HEK293 (cell line): ENCODE measurements at regions not wholly inside any gene's neighbourhood (a gene's known extent, or its start where the extent isn't known, plus 50 kb on each side); places are given as distances from the start of the nearest gene placed in this dataset.

Experiments
- CTCF ChIA-PET: fragments of 350-600 bp; formaldehyde crosslinking; extraction: SDS; loops from one replicate; lab custom pipeline; 2021; ENCODE audit warnings: antibody characterized with exemption; lab: Yijun Ruan, JAX
- POLR2A ChIA-PET: fragments of 300-600 bp; formaldehyde crosslinking; extraction: SDS; loops from one replicate; lab custom pipeline; 2020; ENCODE audit warnings: antibody characterized with exemption, inconsistent platforms; lab: Yijun Ruan, JAX
- H3K27ac ChIP-seq: fragments of 200-500 bp; sonication (Bioruptor generic); 2 replicates; pipeline ENCODE4 v1.5.1; 2014; ENCODE audit warnings: low read depth, low read length, control low read depth, inconsistent platforms; ENCODE audit errors: extremely low read depth
- H3K36me3 ChIP-seq, 2 experiments: fragments of 200-500 bp in 1 of 2; sonication (Bioruptor generic) in 1 of 2; 1 replicate in 1 of 2; 2 replicates in 1 of 2; pipeline ENCODE4 v1.5.1; 2014 to 2017; ENCODE audit warnings: inconsistent platforms in 2 of 2, low read length in 2 of 2; ENCODE audit not compliant: control insufficient read depth in 2 of 2, insufficient read depth in 1 of 2
- H3K4me1 ChIP-seq: fragments of 200-500 bp; sonication (Bioruptor generic); 2 replicates; pipeline ENCODE4 v1.5.1; 2014; ENCODE audit warnings: mild to moderate bottlenecking, low read length, inconsistent platforms; ENCODE audit not compliant: control insufficient read depth, insufficient read depth
- H3K4me3 ChIP-seq: 2 replicates; pipeline ENCODE4 v1.5.1; 2011; ENCODE audit warnings: low read depth, mild to moderate bottlenecking, control low read depth, low read length, moderate library complexity
- H3K9me3 ChIP-seq: fragments of 200-500 bp; sonication (Bioruptor generic); 2 replicates; pipeline ENCODE4 v1.5.1; 2014; ENCODE audit warnings: low read depth, low read length, inconsistent platforms; ENCODE audit not compliant: control insufficient read depth, insufficient read depth
- EGR2 ChIP-seq: fragments of 450-650 bp; formaldehyde crosslinking; IDR thresholded peaks from 2 replicates; pipeline ENCODE4 v1.5.1; 2016; ENCODE audit warnings: low read depth, missing biosample characterization, missing genetic modification characterization
- HOXA7 ChIP-seq: sonication (generic); formaldehyde crosslinking; IDR thresholded peaks from 2 replicates; pipeline ENCODE4 v1.8.1; 2022; ENCODE audit warnings: missing genetic modification reagents, borderline replicate concordance
- MEIS1 ChIP-seq: sonication (generic); formaldehyde crosslinking; IDR thresholded peaks from 2 replicates; pipeline ENCODE4 v1.8.1; 2022; ENCODE audit warnings: missing genetic modification reagents, mild to moderate bottlenecking, borderline replicate concordance
- OSR2 ChIP-seq: fragments of 450-650 bp; formaldehyde crosslinking; IDR thresholded peaks from 2 replicates; pipeline ENCODE4 v1.5.1; 2016; ENCODE audit warnings: missing biosample characterization, missing genetic modification characterization
- OVOL3 ChIP-seq: fragments of 450-650 bp; formaldehyde crosslinking; IDR thresholded peaks from 2 replicates; pipeline ENCODE4 v1.5.1; 2016; ENCODE audit warnings: missing biosample characterization, missing genetic modification characterization
- RBAK ChIP-seq: fragments of 450-650 bp; formaldehyde crosslinking; IDR thresholded peaks from 2 replicates; pipeline ENCODE4 v1.5.1; 2016; ENCODE audit warnings: missing biosample characterization, missing genetic modification characterization
- SALL2 ChIP-seq: fragments of 450-650 bp; formaldehyde crosslinking; IDR thresholded peaks from 2 replicates; pipeline ENCODE4 v1.5.0; 2017; ENCODE audit warnings: missing biosample characterization, mild to moderate bottlenecking, missing genetic modification characterization, borderline replicate concordance
- ZEB2 ChIP-seq: fragments of 450-650 bp; formaldehyde crosslinking; IDR thresholded peaks from 2 replicates; pipeline ENCODE4 v1.5.1; 2016; ENCODE audit warnings: missing biosample characterization, missing genetic modification characterization
- ZNF292 ChIP-seq: fragments of 450-650 bp; formaldehyde crosslinking; IDR thresholded peaks from 2 replicates; pipeline ENCODE4 v1.5.1; 2016; ENCODE audit warnings: low read depth, missing biosample characterization, missing genetic modification characterization, borderline replicate concordance
- ZNF521 ChIP-seq: fragments of 450-650 bp; formaldehyde crosslinking; IDR thresholded peaks from 2 replicates; pipeline ENCODE4 v1.5.1; 2017; ENCODE audit warnings: missing biosample characterization, mild to moderate bottlenecking, missing genetic modification characterization
- ZNF658 ChIP-seq: fragments of 450-650 bp; formaldehyde crosslinking; IDR thresholded peaks from 2 replicates; pipeline ENCODE4; 2016; ENCODE audit warnings: missing biosample characterization, missing genetic modification characterization
- ZNF837 ChIP-seq: fragments of 450-650 bp; formaldehyde crosslinking; IDR thresholded peaks from 2 replicates; pipeline ENCODE4 v1.5.1; 2016; ENCODE audit warnings: missing biosample characterization, missing genetic modification characterization
- ZNF843 ChIP-seq: fragments of 450-650 bp; formaldehyde crosslinking; IDR thresholded peaks from 2 replicates; pipeline ENCODE4 v1.5.1; 2016; ENCODE audit warnings: missing biosample characterization, missing genetic modification characterization
- ZSCAN16 ChIP-seq: fragments of 450-650 bp; formaldehyde crosslinking; IDR thresholded peaks from 2 replicates; pipeline ENCODE4 v1.5.1; 2016; ENCODE audit warnings: missing biosample characterization, missing genetic modification characterization
- TF ChIP-seq, protein P1 (sequence below): fragments of 450-650 bp; IDR thresholded peaks from 2 replicates; pipeline ENCODE4 v1.5.1; 2018; ENCODE audit warnings: missing biosample characterization, missing genetic modification characterization
- TF ChIP-seq, protein P2 (sequence below): fragments of 450-650 bp; formaldehyde crosslinking; IDR thresholded peaks from 2 replicates; pipeline ENCODE4 v1.5.1; 2016; ENCODE audit warnings: missing biosample characterization, missing genetic modification characterization
- TF ChIP-seq, protein P3 (sequence below): fragments of 450-650 bp; formaldehyde crosslinking; IDR thresholded peaks from 2 replicates; pipeline ENCODE4 v1.5.1; 2016; ENCODE audit warnings: missing biosample characterization, missing genetic modification characterization
- TF ChIP-seq, protein P4 (sequence below): fragments of 450-650 bp; formaldehyde crosslinking; IDR thresholded peaks from 2 replicates; pipeline ENCODE4 v1.5.1; 2016; ENCODE audit warnings: missing biosample characterization, missing genetic modification characterization
- TF ChIP-seq, protein P5 (sequence below): fragments of 450-650 bp; formaldehyde crosslinking; conservative IDR thresholded peaks from 2 replicates; pipeline ENCODE4 v1.5.1; 2016; ENCODE audit warnings: low read depth, missing biosample characterization, missing genetic modification characterization

DNA sequence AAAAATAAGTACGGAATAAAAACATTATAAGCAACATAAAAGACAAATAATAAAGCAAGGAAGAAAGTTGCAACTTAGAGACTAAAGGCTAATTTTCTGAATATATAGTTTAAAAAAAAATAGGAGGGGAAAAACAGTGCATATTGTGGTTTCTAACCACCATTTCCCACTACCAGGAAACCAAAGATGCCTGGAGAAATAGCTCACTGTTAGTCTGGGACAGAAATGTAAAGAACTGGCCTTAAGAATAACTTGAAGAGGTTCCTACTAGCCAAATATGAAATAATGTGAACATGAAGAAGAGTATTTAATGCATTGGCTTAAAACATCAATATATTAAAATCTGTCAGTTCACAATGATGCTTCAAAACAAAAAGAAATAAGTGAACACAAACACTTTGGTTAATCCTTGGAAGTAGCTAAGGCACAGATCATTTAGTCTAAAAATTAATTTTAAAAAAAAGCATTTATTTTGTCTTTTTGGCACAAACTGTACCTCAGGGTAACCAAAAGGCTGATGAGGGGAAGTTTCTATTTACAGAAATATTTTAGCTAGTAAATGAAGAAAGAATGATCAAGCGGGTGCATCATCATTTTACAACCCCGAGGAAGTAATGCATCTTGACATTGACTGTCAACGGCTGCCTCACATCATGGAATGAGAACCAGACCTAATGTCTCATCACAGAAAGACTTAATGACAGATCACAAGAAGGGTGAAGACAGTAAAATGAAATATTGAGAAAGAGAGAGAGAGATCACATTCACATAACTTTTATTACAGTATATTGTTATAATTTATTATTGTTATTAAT lies 297.2 kb upstream of the LDB2 start:
- no peak overlapping the region for H3K4me3 ChIP-seq
- H3K4me1 ChIP-seq, result no peaks in the 10 kb centered on the region
- ChIA-PET CTCF (no interaction called here), POLR2A (no interaction called here)
- H3K36me3 ChIP-seq, result no peaks in the 10 kb centered on the region
- TF ChIP-seq SALL2 (no peak), HOXA7 (no peak), ZNF292 (tag by site-specific recombination) (no peak), ZSCAN16 (tag by site-specific recombination) (no peak), ZEB2 (tag by site-specific recombination) (no peak), ZNF658 (tag by site-specific recombination) (no peak), ZNF837 (tag by site-specific recombination) (no peak), EGR2 (tag by site-specific recombination) (no peak), MEIS1 (no peak), OVOL3 (tag by site-specific recombination) (no peak), OSR2 (tag by site-specific recombination) (no peak), ZNF843 (tag by site-specific recombination) (no peak)
- TF ChIP-seq, protein P1, sequence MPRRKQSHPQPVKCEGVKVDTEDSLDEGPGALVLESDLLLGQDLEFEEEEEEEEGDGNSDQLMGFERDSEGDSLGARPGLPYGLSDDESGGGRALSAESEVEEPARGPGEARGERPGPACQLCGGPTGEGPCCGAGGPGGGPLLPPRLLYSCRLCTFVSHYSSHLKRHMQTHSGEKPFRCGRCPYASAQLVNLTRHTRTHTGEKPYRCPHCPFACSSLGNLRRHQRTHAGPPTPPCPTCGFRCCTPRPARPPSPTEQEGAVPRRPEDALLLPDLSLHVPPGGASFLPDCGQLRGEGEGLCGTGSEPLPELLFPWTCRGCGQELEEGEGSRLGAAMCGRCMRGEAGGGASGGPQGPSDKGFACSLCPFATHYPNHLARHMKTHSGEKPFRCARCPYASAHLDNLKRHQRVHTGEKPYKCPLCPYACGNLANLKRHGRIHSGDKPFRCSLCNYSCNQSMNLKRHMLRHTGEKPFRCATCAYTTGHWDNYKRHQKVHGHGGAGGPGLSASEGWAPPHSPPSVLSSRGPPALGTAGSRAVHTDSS (tag by site-specific recombination), result no peak
- TF ChIP-seq, protein P2, sequence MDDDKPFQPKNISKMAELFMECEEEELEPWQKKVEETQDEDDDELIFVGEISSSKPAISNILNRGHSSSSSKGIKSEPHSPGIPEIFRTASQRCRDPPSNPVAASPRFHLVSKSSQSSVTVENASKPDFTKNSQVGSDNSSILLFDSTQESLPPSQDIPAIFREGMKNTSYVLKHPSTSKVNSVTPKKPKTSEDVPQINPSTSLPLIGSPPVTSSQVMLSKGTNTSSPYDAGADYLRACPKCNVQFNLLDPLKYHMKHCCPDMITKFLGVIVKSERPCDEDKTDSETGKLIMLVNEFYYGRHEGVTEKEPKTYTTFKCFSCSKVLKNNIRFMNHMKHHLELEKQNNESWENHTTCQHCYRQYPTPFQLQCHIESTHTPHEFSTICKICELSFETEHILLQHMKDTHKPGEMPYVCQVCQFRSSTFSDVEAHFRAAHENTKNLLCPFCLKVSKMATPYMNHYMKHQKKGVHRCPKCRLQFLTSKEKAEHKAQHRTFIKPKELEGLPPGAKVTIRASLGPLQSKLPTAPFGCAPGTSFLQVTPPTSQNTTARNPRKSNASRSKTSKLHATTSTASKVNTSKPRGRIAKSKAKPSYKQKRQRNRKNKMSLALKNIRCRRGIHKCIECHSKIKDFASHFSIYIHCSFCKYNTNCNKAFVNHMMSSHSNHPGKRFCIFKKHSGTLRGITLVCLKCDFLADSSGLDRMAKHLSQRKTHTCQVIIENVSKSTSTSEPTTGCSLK (tag by site-specific recombination), result no peak
- TF ChIP-seq, protein P3, sequence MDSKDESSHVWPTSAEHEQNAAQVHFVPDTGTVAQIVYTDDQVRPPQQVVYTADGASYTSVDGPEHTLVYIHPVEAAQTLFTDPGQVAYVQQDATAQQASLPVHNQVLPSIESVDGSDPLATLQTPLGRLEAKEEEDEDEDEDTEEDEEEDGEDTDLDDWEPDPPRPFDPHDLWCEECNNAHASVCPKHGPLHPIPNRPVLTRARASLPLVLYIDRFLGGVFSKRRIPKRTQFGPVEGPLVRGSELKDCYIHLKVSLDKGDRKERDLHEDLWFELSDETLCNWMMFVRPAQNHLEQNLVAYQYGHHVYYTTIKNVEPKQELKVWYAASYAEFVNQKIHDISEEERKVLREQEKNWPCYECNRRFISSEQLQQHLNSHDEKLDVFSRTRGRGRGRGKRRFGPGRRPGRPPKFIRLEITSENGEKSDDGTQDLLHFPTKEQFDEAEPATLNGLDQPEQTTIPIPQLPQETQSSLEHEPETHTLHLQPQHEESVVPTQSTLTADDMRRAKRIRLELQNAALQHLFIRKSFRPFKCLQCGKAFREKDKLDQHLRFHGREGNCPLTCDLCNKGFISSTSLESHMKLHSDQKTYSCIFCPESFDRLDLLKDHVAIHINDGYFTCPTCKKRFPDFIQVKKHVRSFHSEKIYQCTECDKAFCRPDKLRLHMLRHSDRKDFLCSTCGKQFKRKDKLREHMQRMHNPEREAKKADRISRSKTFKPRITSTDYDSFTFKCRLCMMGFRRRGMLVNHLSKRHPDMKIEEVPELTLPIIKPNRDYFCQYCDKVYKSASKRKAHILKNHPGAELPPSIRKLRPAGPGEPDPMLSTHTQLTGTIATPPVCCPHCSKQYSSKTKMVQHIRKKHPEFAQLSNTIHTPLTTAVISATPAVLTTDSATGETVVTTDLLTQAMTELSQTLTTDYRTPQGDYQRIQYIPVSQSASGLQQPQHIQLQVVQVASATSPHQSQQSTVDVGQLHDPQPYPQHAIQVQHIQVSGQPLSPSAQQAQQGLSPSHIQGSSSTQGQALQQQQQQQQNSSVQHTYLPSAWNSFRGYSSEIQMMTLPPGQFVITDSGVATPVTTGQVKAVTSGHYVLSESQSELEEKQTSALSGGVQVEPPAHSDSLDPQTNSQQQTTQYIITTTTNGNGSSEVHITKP (tag by site-specific recombination), result no peak
- TF ChIP-seq, protein P4, sequence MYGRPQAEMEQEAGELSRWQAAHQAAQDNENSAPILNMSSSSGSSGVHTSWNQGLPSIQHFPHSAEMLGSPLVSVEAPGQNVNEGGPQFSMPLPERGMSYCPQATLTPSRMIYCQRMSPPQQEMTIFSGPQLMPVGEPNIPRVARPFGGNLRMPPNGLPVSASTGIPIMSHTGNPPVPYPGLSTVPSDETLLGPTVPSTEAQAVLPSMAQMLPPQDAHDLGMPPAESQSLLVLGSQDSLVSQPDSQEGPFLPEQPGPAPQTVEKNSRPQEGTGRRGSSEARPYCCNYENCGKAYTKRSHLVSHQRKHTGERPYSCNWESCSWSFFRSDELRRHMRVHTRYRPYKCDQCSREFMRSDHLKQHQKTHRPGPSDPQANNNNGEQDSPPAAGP (tag by site-specific recombination), result no peak
- H3K9me3 ChIP-seq, result no peaks in the 10 kb centered on the region
- H3K27ac ChIP-seq, result no peak overlapping the region

DNA sequence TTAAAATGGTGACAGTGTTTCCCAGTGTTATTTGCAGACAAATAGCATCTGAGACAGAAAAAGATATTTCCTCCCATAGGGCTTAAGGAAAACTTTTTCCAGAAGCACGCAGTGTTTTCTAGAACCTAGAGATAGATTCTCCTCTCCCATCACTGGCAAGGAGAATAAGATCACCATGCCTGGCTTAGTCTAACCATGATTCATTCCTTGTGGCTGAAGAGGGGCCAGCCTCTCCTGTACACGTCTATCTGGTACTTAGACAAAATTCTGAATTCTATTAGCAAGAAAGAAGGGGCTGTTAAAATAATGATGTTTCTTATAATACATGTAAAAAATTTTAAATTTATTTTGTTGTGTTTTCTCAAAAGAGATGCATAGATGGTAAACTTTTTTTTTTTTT lies 296.1 kb upstream of the LDB2 start:
- H3K36me3 ChIP-seq, result no peaks in the 10 kb centered on the region
- no peak overlapping the region for H3K4me3 ChIP-seq
- H3K4me1 ChIP-seq, result no peaks in the 10 kb centered on the region
- H3K9me3 ChIP-seq, result no peaks in the 10 kb centered on the region
- CTCF ChIA-PET, result no interaction called here
- TF ChIP-seq ZNF658 (tag by site-specific recombination) (no peak), RBAK (no peak), ZNF521 (tag by site-specific recombination) (no peak)
- TF ChIP-seq, protein P5, sequence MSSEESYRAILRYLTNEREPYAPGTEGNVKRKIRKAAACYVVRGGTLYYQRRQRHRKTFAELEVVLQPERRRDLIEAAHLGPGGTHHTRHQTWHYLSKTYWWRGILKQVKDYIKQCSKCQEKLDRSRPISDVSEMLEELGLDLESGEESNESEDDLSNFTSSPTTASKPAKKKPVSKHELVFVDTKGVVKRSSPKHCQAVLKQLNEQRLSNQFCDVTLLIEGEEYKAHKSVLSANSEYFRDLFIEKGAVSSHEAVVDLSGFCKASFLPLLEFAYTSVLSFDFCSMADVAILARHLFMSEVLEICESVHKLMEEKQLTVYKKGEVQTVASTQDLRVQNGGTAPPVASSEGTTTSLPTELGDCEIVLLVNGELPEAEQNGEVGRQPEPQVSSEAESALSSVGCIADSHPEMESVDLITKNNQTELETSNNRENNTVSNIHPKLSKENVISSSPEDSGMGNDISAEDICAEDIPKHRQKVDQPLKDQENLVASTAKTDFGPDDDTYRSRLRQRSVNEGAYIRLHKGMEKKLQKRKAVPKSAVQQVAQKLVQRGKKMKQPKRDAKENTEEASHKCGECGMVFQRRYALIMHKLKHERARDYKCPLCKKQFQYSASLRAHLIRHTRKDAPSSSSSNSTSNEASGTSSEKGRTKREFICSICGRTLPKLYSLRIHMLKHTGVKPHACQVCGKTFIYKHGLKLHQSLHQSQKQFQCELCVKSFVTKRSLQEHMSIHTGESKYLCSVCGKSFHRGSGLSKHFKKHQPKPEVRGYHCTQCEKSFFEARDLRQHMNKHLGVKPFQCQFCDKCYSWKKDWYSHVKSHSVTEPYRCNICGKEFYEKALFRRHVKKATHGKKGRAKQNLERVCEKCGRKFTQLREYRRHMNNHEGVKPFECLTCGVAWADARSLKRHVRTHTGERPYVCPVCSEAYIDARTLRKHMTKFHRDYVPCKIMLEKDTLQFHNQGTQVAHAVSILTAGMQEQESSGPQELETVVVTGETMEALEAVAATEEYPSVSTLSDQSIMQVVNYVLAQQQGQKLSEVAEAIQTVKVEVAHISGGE, result no peak
- TF ChIP-seq, all 188 proteins: peak for 0
- POLR2A ChIA-PET, result no interaction called here
- no peak overlapping the region for H3K27ac ChIP-seq
